ENCODE measurements at regions not wholly inside any gene's neighbourhood (a gene's known extent, or its start where the extent isn't known, plus 50 kb on each side); places are given as distances from the start of the nearest gene placed in this dataset.
A peak's percentile ranks its signal among the peaks of the same experiment; 100 is the strongest.

- POLR2A ChIA-PET = no interaction called here
- Histone ChIP-seq H4K20me1 (ENCODE audit: insufficient read depth, low read length) (no peaks in the 10 kb centered on the region), H2AFZ (ENCODE audit: low read length) (no peak overlapping the region), H3K27me3 (ENCODE audit: control insufficient read depth in 1 of 2, insufficient read depth in 2 of 2, low read length in 2 of 2) (peaks cover 0 to 5% of the 10 kb centered on the region in 2 experiments; a peak in 1 of 5 replicates), H3K9ac (ENCODE audit: insufficient read depth, low read depth, low read length) (no peak overlapping the region), H3K79me2 (ENCODE audit: insufficient read depth, low read length) (no peaks in the 10 kb centered on the region), H3K9me3 (ENCODE audit: low read length) (no peaks in the 10 kb centered on the region), H3K4me3 (replicated peaks in 1 of 3; ENCODE audit: insufficient read depth in 1 of 3, low read depth in 2 of 3, low read length in 3 of 3) (no peak overlapping the region), H3K36me3 (replicated peaks in 1 of 2; ENCODE audit: control insufficient read depth in 1 of 2, insufficient read depth in 2 of 2, low read length in 2 of 2) (no peaks in the 10 kb centered on the region), H3K4me2 (ENCODE audit: low read depth, low read length) (no peak overlapping the region), H3K4me1 (ENCODE audit: insufficient read depth, low read length) (no peaks in the 10 kb centered on the region), H3K27ac (ENCODE audit: extremely low read length, insufficient read depth, low read length) (no peak overlapping the region)
- FAIRE-seq = no peak
- no peak for ATAC-seq
- TF ChIP-seq ZNF496 (CRISPR knock-in tag; IDR thresholded peaks at IDR 0.05; ENCODE audit: insufficient replicate concordance) (no peak), ZNF263 (CRISPR knock-in tag; IDR thresholded peaks at IDR 0.05) (peak; percentile 72), PPARG (CRISPR knock-in tag; conservative IDR thresholded peaks at IDR 0.05) (no peak)
- no TSS peak for BruUV-seq (replicated peaks)
- intact Hi-C loops (cut with micrococcal nuclease; ENCODE audit: unreplicated experiment) (no loop called here), in situ Hi-C loops (cut with HindIII; ENCODE audit: extremely low pct_ligation_motif_present, low pct_unique_long_range_greater_than_20kb) (no loop called here)
- no peak for DNase-seq (ENCODE audit: low spot score)
- 44% methylated on average over 9 of the region's 9 CpGs for WGBS (ENCODE audit: low lambda C conversion rate)
- CTCF ChIA-PET (ENCODE audit: low intra/inter-chr PET ratio, low total read pairs) = no interaction called here
Measured at GRCh38 chr18:7393080-7393479, 162.2 kb downstream of the LRRC30 start.

- DNase-seq (ENCODE audit: low spot score) = no peak
- no peak for ATAC-seq
- no peaks in the 10 kb centered on the region for H3K79me2 ChIP-seq (ENCODE audit: insufficient read depth, low read length)
- no peak overlapping the region for H2AFZ ChIP-seq (ENCODE audit: low read length)
- WGBS (ENCODE audit: low lambda C conversion rate) = 56% methylated on average over 9 of the region's 9 CpGs
- H3K9me3 ChIP-seq (ENCODE audit: low read length) = no peaks in the 10 kb centered on the region
- ChIA-PET CTCF (ENCODE audit: low intra/inter-chr PET ratio, low total read pairs) (no interaction called here), POLR2A (no interaction called here)
- no peak overlapping the region for H3K4me2 ChIP-seq (ENCODE audit: low read depth, low read length)
- H3K4me1 ChIP-seq (ENCODE audit: insufficient read depth, low read length) = no peaks in the 10 kb centered on the region
- H4K20me1 ChIP-seq (ENCODE audit: insufficient read depth, low read length) = no peaks in the 10 kb centered on the region
- H3K9ac ChIP-seq (ENCODE audit: insufficient read depth, low read depth, low read length) = no peak overlapping the region
- H3K4me3 ChIP-seq (replicated peaks in 1 of 3; ENCODE audit: insufficient read depth in 1 of 3, low read depth in 2 of 3, low read length in 3 of 3) = no peak overlapping the region
- peaks cover 0 to 5% of the 10 kb centered on the region in 2 experiments; a peak in 1 of 5 replicates for H3K27me3 ChIP-seq (ENCODE audit: control insufficient read depth in 1 of 2, insufficient read depth in 2 of 2, low read length in 2 of 2)
- no TSS peak for BruUV-seq (replicated peaks)
- in situ Hi-C loops (cut with HindIII; ENCODE audit: extremely low pct_ligation_motif_present, low pct_unique_long_range_greater_than_20kb) (no loop called here), intact Hi-C loops (cut with micrococcal nuclease; ENCODE audit: unreplicated experiment) (no loop called here)
- H3K36me3 ChIP-seq (replicated peaks in 1 of 2; ENCODE audit: control insufficient read depth in 1 of 2, insufficient read depth in 2 of 2, low read length in 2 of 2) = no peaks in the 10 kb centered on the region
- no peak overlapping the region for H3K27ac ChIP-seq (ENCODE audit: extremely low read length, insufficient read depth, low read length)
- no peak for FAIRE-seq
- TF ChIP-seq ZNF256 (CRISPR knock-in tag; conservative IDR thresholded peaks at IDR 0.05) = no peak
- TF ChIP-seq REXO4 (CRISPR knock-in tag; IDR thresholded peaks at IDR 0.05; ENCODE audit: borderline replicate concordance) = no peak
- no peak for TF ChIP-seq SAP130 (CRISPR knock-in tag; IDR thresholded peaks at IDR 0.05; ENCODE audit: low read depth)
- TF ChIP-seq ELF4 (CRISPR knock-in tag; IDR thresholded peaks at IDR 0.05; ENCODE audit: borderline replicate concordance) = no peak
- TF ChIP-seq SP1 (IDR thresholded peaks at IDR 0.05) = no peak
- TF ChIP-seq SP1 (CRISPR knock-in tag; IDR thresholded peaks at IDR 0.05) = no peak
- TF ChIP-seq ZNF460 (CRISPR knock-in tag; IDR thresholded peaks at IDR 0.05; ENCODE audit: borderline replicate concordance) = no peak
- no peak for TF ChIP-seq ZNF614 (CRISPR knock-in tag; IDR thresholded peaks at IDR 0.05; ENCODE audit: borderline replicate concordance)
- TF ChIP-seq ZNF816 (CRISPR knock-in tag; IDR thresholded peaks at IDR 0.05; ENCODE audit: borderline replicate concordance) = no peak
- no peak for TF ChIP-seq RXRB (CRISPR knock-in tag; IDR thresholded peaks at IDR 0.05; ENCODE audit: borderline replicate concordance)
- no peak for TF ChIP-seq IRX3 (CRISPR knock-in tag; IDR thresholded peaks at IDR 0.05; ENCODE audit: borderline replicate concordance, low read depth)
- TF ChIP-seq FIP1L1 (IDR thresholded peaks at IDR 0.05; ENCODE audit: borderline replicate concordance, insufficient read depth, low read depth, low read length) = no peak
- no peak for TF ChIP-seq ZNF75D (CRISPR knock-in tag; IDR thresholded peaks at IDR 0.05; ENCODE audit: borderline replicate concordance)
- no peak for TF ChIP-seq ZNF775 (CRISPR knock-in tag; IDR thresholded peaks at IDR 0.05; ENCODE audit: borderline replicate concordance)
- no peak for TF ChIP-seq ZBTB33 (CRISPR knock-in tag; IDR thresholded peaks at IDR 0.05)
Measured at GRCh38 chr18:7394050-7394659, 163.3 kb downstream of the LRRC30 start.
